Neural cell (in vitro differentiated cells): ENCODE measurements at regions not wholly inside any gene's neighbourhood (a gene's known extent, or its start where the extent isn't known, plus 50 kb on each side); places are given as distances from the start of the nearest gene placed in this dataset.

ENCODE experiments used
- H2AFZ ChIP-seq: fragments of 200-600, 300-800 bp; sonication (generic), shearing (Covaris generic); 2 replicates; pipeline ENCODE4 v1.6.0; 2014; ENCODE audit warnings: low read depth, mild to moderate bottlenecking, antibody characterized with exemption, low read length, moderate library complexity
- H3F3A ChIP-seq: fragments of 200-600 bp; shearing (Covaris generic); 2 replicates; pipeline ENCODE4 v1.6.1; 2016; ENCODE audit warnings: mild to moderate bottlenecking, moderate library complexity, mixed read lengths, antibody characterized with exemption, low read length; ENCODE audit not compliant: insufficient read depth, poor library complexity, severe bottlenecking
- H3K27ac ChIP-seq: fragments of 200-600, 300-800 bp; sonication (generic), shearing (Covaris generic); 2 replicates; pipeline ENCODE4 v1.5.1; 2014; ENCODE audit warnings: mild to moderate bottlenecking, low read length, moderate library complexity
- H3K27me3 ChIP-seq: fragments of 300-800, 200-600 bp; sonication (generic), shearing (Covaris generic); 2 replicates; pipeline ENCODE4 v1.6.0; 2014; ENCODE audit warnings: mild to moderate bottlenecking, low read depth, low read length, moderate library complexity; ENCODE audit not compliant: insufficient read depth
- H3K36me3 ChIP-seq: fragments of 300-800, 200-600 bp; sonication (generic), shearing (Covaris generic); 2 replicates; pipeline ENCODE4 v1.5.1; 2014; ENCODE audit warnings: mild to moderate bottlenecking, antibody characterized with exemption, low read length, moderate library complexity; ENCODE audit not compliant: insufficient read depth
- H3K4me2 ChIP-seq: fragments of 300-800, 200-600 bp; sonication (generic), shearing (Covaris generic); 2 replicates; pipeline ENCODE4 v1.6.0; 2014; ENCODE audit warnings: mild to moderate bottlenecking, low read length
- H3K4me3 ChIP-seq: fragments of 300-800, 200-600 bp; sonication (generic), shearing (Covaris generic); 2 replicates; pipeline ENCODE4 v1.5.1; 2014; ENCODE audit warnings: mild to moderate bottlenecking, low read length, moderate library complexity
- H3K79me2 ChIP-seq: fragments of 200-600 bp; shearing (Covaris generic); replicated peaks from 2 replicates; pipeline ENCODE4 v1.6.0; 2014; ENCODE audit warnings: mild to moderate bottlenecking, low read length, moderate library complexity; ENCODE audit not compliant: insufficient read depth
- H3K9ac ChIP-seq: fragments of 300-800, 200-600 bp; sonication (generic), shearing (Covaris generic); 2 replicates; pipeline ENCODE4 v1.6.1; 2016; ENCODE audit warnings: mild to moderate bottlenecking, low read length, mixed read lengths
- H3K9me2 ChIP-seq: fragments of 200-600 bp; shearing (Covaris generic); 2 replicates; pipeline ENCODE4 v1.6.1; 2016; ENCODE audit warnings: mild to moderate bottlenecking, low read length, mixed read lengths; ENCODE audit not compliant: insufficient read depth
- H3K9me3 ChIP-seq: fragments of 200-600, 300-800 bp; sonication (generic), shearing (Covaris generic); 2 replicates; pipeline ENCODE4 v1.6.1; 2016; ENCODE audit warnings: mild to moderate bottlenecking, mixed run types, low read length, moderate library complexity, mixed read lengths
- H4K20me1 ChIP-seq: fragments of 200-600 bp; shearing (Covaris generic); 2 replicates; pipeline ENCODE4 v1.6.1; 2016; ENCODE audit warnings: mild to moderate bottlenecking, mixed run types; ENCODE audit not compliant: insufficient read depth
- CTCF ChIP-seq: fragments of 450-650 bp; IDR thresholded peaks from 2 replicates; pipeline ENCODE4 v1.5.1; 2014; ENCODE audit warnings: antibody characterized with exemption, mild to moderate bottlenecking, moderate library complexity; ENCODE audit not compliant: poor library complexity, severe bottlenecking
- EP300 ChIP-seq: fragments of 450-650 bp; conservative IDR thresholded peaks from 2 replicates; pipeline ENCODE4 v1.6.1; 2014; ENCODE audit warnings: antibody characterized with exemption, mild to moderate bottlenecking, moderate library complexity; ENCODE audit not compliant: poor library complexity, severe bottlenecking
- EZH2 ChIP-seq: fragments of 200-600, 300-800 bp; shearing (Covaris generic), sonication (generic); IDR thresholded peaks from 2 replicates; pipeline ENCODE4 v1.6.1; 2014; ENCODE audit warnings: antibody characterized with exemption, low read length, borderline replicate concordance, mild to moderate bottlenecking; ENCODE audit not compliant: insufficient read depth, poor library complexity, severe bottlenecking
- MXI1 ChIP-seq: fragments of 450-650 bp; conservative IDR thresholded peaks from 2 replicates; pipeline ENCODE4 v1.6.1; 2014; ENCODE audit warnings: antibody characterized with exemption, mild to moderate bottlenecking; ENCODE audit not compliant: poor library complexity, severe bottlenecking
- POLR2AphosphoS5 ChIP-seq: IDR thresholded peaks from 2 replicates; pipeline ENCODE4 v1.6.1; 2012
- RAD21 ChIP-seq: fragments of 450-650 bp; conservative IDR thresholded peaks from 2 replicates; pipeline ENCODE4 v1.6.1; 2014; ENCODE audit warnings: antibody characterized with exemption, mild to moderate bottlenecking, moderate library complexity
- REST ChIP-seq: IDR thresholded peaks from 2 replicates; pipeline ENCODE4 v1.6.1; 2012; ENCODE audit warnings: borderline replicate concordance
- SMC3 ChIP-seq: fragments of 450-650 bp; conservative IDR thresholded peaks from 2 replicates; pipeline ENCODE4 v1.6.1; 2014; ENCODE audit warnings: antibody characterized with exemption, mild to moderate bottlenecking, moderate library complexity; ENCODE audit not compliant: poor library complexity
- TAF1 ChIP-seq: IDR thresholded peaks from 2 replicates; pipeline ENCODE4 v1.6.1; 2012; ENCODE audit warnings: low read depth

- no peaks in the 10 kb centered on the region for H4K20me1 ChIP-seq
- H2AFZ ChIP-seq, result no peak overlapping the region
- TF ChIP-seq EP300, result no peak
- no peak for TF ChIP-seq EZH2
- no peak for TF ChIP-seq TAF1
- no peak for TF ChIP-seq CTCF
- TF ChIP-seq SMC3, result no peak
- TF ChIP-seq REST, result no peak
- no peak for TF ChIP-seq MXI1
- no peak for TF ChIP-seq RAD21
- no peak for TF ChIP-seq POLR2AphosphoS5
- no peak overlapping the region for H3K9ac ChIP-seq
- H3K79me2 ChIP-seq, result no peaks in the 10 kb centered on the region
- no peak overlapping the region for H3K27ac ChIP-seq
- no peak overlapping the region for H3K4me3 ChIP-seq
- H3K9me3 ChIP-seq, result no peaks in the 10 kb centered on the region
- H3F3A ChIP-seq, result no peaks in the 10 kb centered on the region
- no peaks in the 10 kb centered on the region for H3K27me3 ChIP-seq
- no peak overlapping the region for H3K4me2 ChIP-seq
- H3K36me3 ChIP-seq, result no peaks in the 10 kb centered on the region
- H3K9me2 ChIP-seq, result no peaks in the 10 kb centered on the region
These were observed 59.5 kb downstream of the ZIC5 start for GRCh38 chr13:99911965-99912566.

GRCh38 chr13:99911069-99911964 is 60.2 kb downstream of the ZIC5 start:
- TF ChIP-seq REST (no peak), EP300 (no peak), TAF1 (no peak), RAD21 (no peak), MXI1 (no peak), EZH2 (no peak), SMC3 (no peak), POLR2AphosphoS5 (no peak), CTCF (no peak)
- H3K79me2 ChIP-seq, result no peaks in the 10 kb centered on the region
- no peak overlapping the region for H3K4me3 ChIP-seq
- no peaks in the 10 kb centered on the region for H3K27me3 ChIP-seq
- H3K4me2 ChIP-seq, result no peak overlapping the region
- H3K9me3 ChIP-seq, result no peaks in the 10 kb centered on the region
- H3F3A ChIP-seq, result no peaks in the 10 kb centered on the region
- no peak overlapping the region for H2AFZ ChIP-seq
- no peak overlapping the region for H3K27ac ChIP-seq
- H3K9me2 ChIP-seq, result no peaks in the 10 kb centered on the region
- no peaks in the 10 kb centered on the region for H3K36me3 ChIP-seq
- H4K20me1 ChIP-seq, result no peaks in the 10 kb centered on the region
- no peak overlapping the region for H3K9ac ChIP-seq
